ENCODE measurements at regions not wholly inside any gene's neighbourhood (a gene's known extent, or its start where the extent isn't known, plus 50 kb on each side); places are given as distances from the start of the nearest gene placed in this dataset.

- no peak overlapping the region for H4K91ac ChIP-seq (ENCODE audit: low read length)
- no peak overlapping the region for H3K27ac ChIP-seq (ENCODE audit: low read length, poor library complexity, severe bottlenecking)
- WGBS: 88% methylated on average over 1 of the region's 1 CpG
- H2BK15ac ChIP-seq (ENCODE audit: low read depth, poor library complexity, severe bottlenecking): no peak overlapping the region
- H3K23ac ChIP-seq (ENCODE audit: low read length in 2 of 2): no peak overlapping the region
- H2BK5ac ChIP-seq (ENCODE audit: low read depth, low read length, poor library complexity, severe bottlenecking): no peak overlapping the region
- no peak overlapping the region for H3K18ac ChIP-seq (ENCODE audit: low read depth in 1 of 2, low read length in 2 of 2)
- no peak overlapping the region for H2BK120ac ChIP-seq (ENCODE audit: low read depth, low read length)
- no peaks in the 10 kb centered on the region for H3K27me3 ChIP-seq (ENCODE audit: control insufficient read depth in 1 of 2, insufficient read depth in 1 of 2, low read length in 2 of 2)
- no peaks in the 10 kb centered on the region for H3K9me3 ChIP-seq (ENCODE audit: control insufficient read depth, low read length)
- no peak overlapping the region for H2BK12ac ChIP-seq (ENCODE audit: low read length in 2 of 2)
- no peak overlapping the region for H2AK5ac ChIP-seq (ENCODE audit: low read length, severe bottlenecking)
- H3K14ac ChIP-seq (ENCODE audit: low read length in 2 of 2): no peak overlapping the region
- no peak for DNase-seq
- H3K4me3 ChIP-seq (ENCODE audit: insufficient read depth in 1 of 2, low read depth in 1 of 2, low read length in 2 of 2): no peak overlapping the region
- H3K79me1 ChIP-seq (replicated peaks; ENCODE audit: low read length, poor library complexity, severe bottlenecking): no peaks in the 10 kb centered on the region
- H4K8ac ChIP-seq (ENCODE audit: low read length): no peak overlapping the region
- no peaks in the 10 kb centered on the region for H3K36me3 ChIP-seq (ENCODE audit: control insufficient read depth in 1 of 2, insufficient read depth in 2 of 2, low read depth in 1 of 2, low read length in 2 of 2)
- H3K4me1 ChIP-seq (ENCODE audit: control insufficient read depth, insufficient read depth, low read depth, low read length): no peaks in the 10 kb centered on the region
- no peak overlapping the region for H3K4ac ChIP-seq (ENCODE audit: low read depth in 1 of 2, low read length in 2 of 2)
- H3K9ac ChIP-seq (ENCODE audit: low read length): no peak overlapping the region
- H3K4me2 ChIP-seq (ENCODE audit: low read length, poor library complexity, severe bottlenecking): no peak overlapping the region
- no peak overlapping the region for H2AFZ ChIP-seq (ENCODE audit: low read depth, low read length)
Measured at GRCh38 chr3:107455621-107456020, 67.1 kb upstream of the BBX start.

GRCh38 chr3:107456501-107456900, 66.3 kb upstream of the BBX start:
- no peak overlapping the region for H3K27ac ChIP-seq (ENCODE audit: low read length, poor library complexity, severe bottlenecking)
- H3K18ac ChIP-seq (ENCODE audit: low read depth in 1 of 2, low read length in 2 of 2): no peak overlapping the region
- H2AK5ac ChIP-seq (ENCODE audit: low read length, severe bottlenecking): no peak overlapping the region
- H3K23ac ChIP-seq (ENCODE audit: low read length in 2 of 2): no peak overlapping the region
- no peak overlapping the region for H3K9ac ChIP-seq (ENCODE audit: low read length)
- no peak overlapping the region for H2BK5ac ChIP-seq (ENCODE audit: low read depth, low read length, poor library complexity, severe bottlenecking)
- no peak overlapping the region for H2AFZ ChIP-seq (ENCODE audit: low read depth, low read length)
- H4K8ac ChIP-seq (ENCODE audit: low read length): no peak overlapping the region
- no peak overlapping the region for H3K4ac ChIP-seq (ENCODE audit: low read depth in 1 of 2, low read length in 2 of 2)
- no peaks in the 10 kb centered on the region for H3K27me3 ChIP-seq (ENCODE audit: control insufficient read depth in 1 of 2, insufficient read depth in 1 of 2, low read length in 2 of 2)
- no peaks in the 10 kb centered on the region for H3K36me3 ChIP-seq (ENCODE audit: control insufficient read depth in 1 of 2, insufficient read depth in 2 of 2, low read depth in 1 of 2, low read length in 2 of 2)
- no peak overlapping the region for H2BK12ac ChIP-seq (ENCODE audit: low read length in 2 of 2)
- no peak overlapping the region for H3K14ac ChIP-seq (ENCODE audit: low read length in 2 of 2)
- H3K79me1 ChIP-seq (replicated peaks; ENCODE audit: low read length, poor library complexity, severe bottlenecking): no peaks in the 10 kb centered on the region
- H3K4me1 ChIP-seq (ENCODE audit: control insufficient read depth, insufficient read depth, low read depth, low read length): no peaks in the 10 kb centered on the region
- H3K4me2 ChIP-seq (ENCODE audit: low read length, poor library complexity, severe bottlenecking): no peak overlapping the region
- no peak overlapping the region for H2BK15ac ChIP-seq (ENCODE audit: low read depth, poor library complexity, severe bottlenecking)
- 93% methylated on average over 1 of the region's 1 CpG for WGBS
- H3K4me3 ChIP-seq (ENCODE audit: insufficient read depth in 1 of 2, low read depth in 1 of 2, low read length in 2 of 2): no peak overlapping the region
- DNase-seq: no peak
- no peak overlapping the region for H2BK120ac ChIP-seq (ENCODE audit: low read depth, low read length)
- no peaks in the 10 kb centered on the region for H3K9me3 ChIP-seq (ENCODE audit: control insufficient read depth, low read length)
- no peak overlapping the region for H4K91ac ChIP-seq (ENCODE audit: low read length)

- H2BK120ac ChIP-seq (ENCODE audit: low read depth, low read length): no peak overlapping the region
- H2BK12ac ChIP-seq (ENCODE audit: low read length in 2 of 2): no peak overlapping the region
- no peak overlapping the region for H3K23ac ChIP-seq (ENCODE audit: low read length in 2 of 2)
- no peaks in the 10 kb centered on the region for H3K79me1 ChIP-seq (replicated peaks; ENCODE audit: low read length, poor library complexity, severe bottlenecking)
- no peak overlapping the region for H3K14ac ChIP-seq (ENCODE audit: low read length in 2 of 2)
- no peak overlapping the region for H3K27ac ChIP-seq (ENCODE audit: low read length, poor library complexity, severe bottlenecking)
- H3K36me3 ChIP-seq (ENCODE audit: control insufficient read depth in 1 of 2, insufficient read depth in 2 of 2, low read depth in 1 of 2, low read length in 2 of 2): no peaks in the 10 kb centered on the region
- DNase-seq: no peak
- no peak overlapping the region for H3K4me3 ChIP-seq (ENCODE audit: insufficient read depth in 1 of 2, low read depth in 1 of 2, low read length in 2 of 2)
- no peak overlapping the region for H2BK5ac ChIP-seq (ENCODE audit: low read depth, low read length, poor library complexity, severe bottlenecking)
- no peaks in the 10 kb centered on the region for H3K27me3 ChIP-seq (ENCODE audit: control insufficient read depth in 1 of 2, insufficient read depth in 1 of 2, low read length in 2 of 2)
- no peak overlapping the region for H2AFZ ChIP-seq (ENCODE audit: low read depth, low read length)
- H3K9me3 ChIP-seq (ENCODE audit: control insufficient read depth, low read length): no peaks in the 10 kb centered on the region
- H3K4ac ChIP-seq (ENCODE audit: low read depth in 1 of 2, low read length in 2 of 2): no peak overlapping the region
- no peak overlapping the region for H2AK5ac ChIP-seq (ENCODE audit: low read length, severe bottlenecking)
- H4K8ac ChIP-seq (ENCODE audit: low read length): no peak overlapping the region
- no peak overlapping the region for H4K91ac ChIP-seq (ENCODE audit: low read length)
- no peak overlapping the region for H3K4me2 ChIP-seq (ENCODE audit: low read length, poor library complexity, severe bottlenecking)
- no peak overlapping the region for H3K18ac ChIP-seq (ENCODE audit: low read depth in 1 of 2, low read length in 2 of 2)
- H3K9ac ChIP-seq (ENCODE audit: low read length): no peak overlapping the region
- no peaks in the 10 kb centered on the region for H3K4me1 ChIP-seq (ENCODE audit: control insufficient read depth, insufficient read depth, low read depth, low read length)
- H2BK15ac ChIP-seq (ENCODE audit: low read depth, poor library complexity, severe bottlenecking): no peak overlapping the region
Measured at GRCh38 chr3:107458871-107459270, 63.9 kb upstream of the BBX start.

GRCh38 chr3:107461721-107462120, 61.0 kb upstream of the BBX start:
- no peak overlapping the region for H3K27ac ChIP-seq (ENCODE audit: low read length, poor library complexity, severe bottlenecking)
- H3K4me2 ChIP-seq (ENCODE audit: low read length, poor library complexity, severe bottlenecking): no peak overlapping the region
- no peak overlapping the region for H2AK5ac ChIP-seq (ENCODE audit: low read length, severe bottlenecking)
- H3K36me3 ChIP-seq (ENCODE audit: control insufficient read depth in 1 of 2, insufficient read depth in 2 of 2, low read depth in 1 of 2, low read length in 2 of 2): no peaks in the 10 kb centered on the region
- no peaks in the 10 kb centered on the region for H3K27me3 ChIP-seq (ENCODE audit: control insufficient read depth in 1 of 2, insufficient read depth in 1 of 2, low read length in 2 of 2)
- H3K4me1 ChIP-seq (ENCODE audit: control insufficient read depth, insufficient read depth, low read depth, low read length): no peaks in the 10 kb centered on the region
- H3K4ac ChIP-seq (ENCODE audit: low read depth in 1 of 2, low read length in 2 of 2): no peak overlapping the region
- H2BK5ac ChIP-seq (ENCODE audit: low read depth, low read length, poor library complexity, severe bottlenecking): no peak overlapping the region
- no peak overlapping the region for H3K23ac ChIP-seq (ENCODE audit: low read length in 2 of 2)
- no peak overlapping the region for H2BK15ac ChIP-seq (ENCODE audit: low read depth, poor library complexity, severe bottlenecking)
- no peak overlapping the region for H3K14ac ChIP-seq (ENCODE audit: low read length in 2 of 2)
- H3K4me3 ChIP-seq (ENCODE audit: insufficient read depth in 1 of 2, low read depth in 1 of 2, low read length in 2 of 2): no peak overlapping the region
- H2BK120ac ChIP-seq (ENCODE audit: low read depth, low read length): no peak overlapping the region
- H2BK12ac ChIP-seq (ENCODE audit: low read length in 2 of 2): no peak overlapping the region
- H4K8ac ChIP-seq (ENCODE audit: low read length): no peak overlapping the region
- H3K79me1 ChIP-seq (replicated peaks; ENCODE audit: low read length, poor library complexity, severe bottlenecking): no peaks in the 10 kb centered on the region
- 91% methylated on average over 3 of the region's 5 CpGs for WGBS
- DNase-seq: no peak
- H4K91ac ChIP-seq (ENCODE audit: low read length): no peak overlapping the region
- no peak overlapping the region for H2AFZ ChIP-seq (ENCODE audit: low read depth, low read length)
- no peak overlapping the region for H3K9ac ChIP-seq (ENCODE audit: low read length)
- H3K18ac ChIP-seq (ENCODE audit: low read depth in 1 of 2, low read length in 2 of 2): no peak overlapping the region
- H3K9me3 ChIP-seq (ENCODE audit: control insufficient read depth, low read length): no peaks in the 10 kb centered on the region

Data from mesenchymal stem cell (in vitro differentiated cells and primary cell).